ENCODE measurements at regions not wholly inside any gene's neighbourhood (a gene's known extent, or its start where the extent isn't known, plus 50 kb on each side); places are given as distances from the start of the nearest gene placed in this dataset.
"Not testable (repeated sequence)": the region's sequence is repeated elsewhere in the genome, so short reads cannot be mapped to it uniquely, and the experiment has no call there.

DNA sequence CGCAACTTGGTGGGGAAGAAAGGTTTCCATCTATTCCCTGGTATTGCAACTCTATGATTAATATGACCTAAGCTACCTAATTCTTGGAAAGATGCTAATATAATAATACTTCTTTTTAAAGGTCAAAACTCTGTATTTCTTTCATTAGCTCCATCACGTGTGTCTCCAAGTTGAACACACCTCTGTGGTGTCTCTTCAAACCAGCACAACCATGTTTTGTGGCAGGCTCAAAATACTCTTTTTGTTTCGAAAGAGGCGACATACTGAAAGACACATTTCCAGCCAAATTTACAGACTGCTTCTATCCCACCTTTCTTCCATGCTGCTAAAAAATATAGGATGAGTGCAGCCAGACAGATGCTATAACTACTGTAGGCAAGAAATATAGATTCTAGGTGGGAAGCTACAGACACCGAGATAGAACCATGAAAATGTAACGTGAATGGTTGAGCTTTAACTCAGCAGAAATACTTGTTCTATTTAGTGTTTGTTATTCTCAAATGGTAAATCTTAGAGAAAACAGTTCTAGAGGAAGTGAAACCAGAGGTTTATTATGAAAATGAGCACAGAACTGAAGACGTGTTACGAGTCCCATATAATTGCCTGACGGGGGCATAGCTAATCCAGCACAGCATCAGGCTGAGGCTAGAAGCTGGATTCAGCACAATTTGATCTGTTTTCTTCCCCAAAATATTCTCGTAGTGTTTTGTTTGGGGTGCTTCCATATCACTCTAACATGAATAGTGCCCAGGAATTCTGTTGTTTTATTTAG, 991.5 kb upstream of the FANCL start:
- no peak for DNase-seq (ENCODE audit: low read depth in 1 of 2, low spot score in 1 of 2)

DNA sequence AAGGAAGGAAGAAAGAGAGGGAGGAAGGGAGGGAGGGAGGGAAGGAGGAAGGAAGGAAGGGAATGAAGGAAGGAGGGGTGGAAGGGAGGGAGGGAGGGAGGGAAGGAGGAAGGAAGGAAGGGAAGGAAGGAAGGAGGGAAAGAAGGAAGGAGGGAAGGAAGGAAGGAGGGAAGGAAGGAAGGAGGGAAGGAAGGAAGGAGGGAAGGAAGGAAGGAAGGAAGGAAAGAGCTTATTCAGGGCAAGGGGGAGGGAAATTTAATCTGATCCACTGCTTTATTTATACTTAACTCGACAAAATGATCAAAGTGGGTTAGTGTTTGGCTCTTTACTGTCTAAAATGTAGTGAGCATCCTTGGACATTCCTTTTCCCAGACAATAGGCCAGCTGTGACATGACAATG, 985.2 kb upstream of the FANCL start:
- not testable (repeated sequence) for DNase-seq (ENCODE audit: low read depth in 1 of 2, low spot score in 1 of 2)

DNA sequence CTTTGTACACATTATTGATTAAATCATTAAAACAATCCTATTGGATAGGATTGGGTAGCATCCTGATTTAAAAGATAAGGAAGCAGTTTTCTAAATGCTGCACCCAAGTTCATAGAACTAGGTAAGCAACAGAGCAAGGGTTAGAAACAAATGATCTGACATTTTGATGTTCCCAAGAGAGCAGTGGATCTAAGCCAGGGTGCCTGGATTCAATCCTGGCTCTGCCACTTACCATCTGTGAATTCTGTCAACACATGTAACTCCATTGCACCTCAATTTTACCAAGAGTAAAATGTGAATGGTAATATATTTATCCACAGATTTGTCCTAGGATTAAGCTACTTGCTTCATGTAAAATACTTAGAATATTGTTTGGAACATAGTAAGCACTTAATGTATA, 982.6 kb upstream of the FANCL start:
- DNase-seq (ENCODE audit: low read depth in 1 of 2, low spot score in 1 of 2) = no peak

DNA sequence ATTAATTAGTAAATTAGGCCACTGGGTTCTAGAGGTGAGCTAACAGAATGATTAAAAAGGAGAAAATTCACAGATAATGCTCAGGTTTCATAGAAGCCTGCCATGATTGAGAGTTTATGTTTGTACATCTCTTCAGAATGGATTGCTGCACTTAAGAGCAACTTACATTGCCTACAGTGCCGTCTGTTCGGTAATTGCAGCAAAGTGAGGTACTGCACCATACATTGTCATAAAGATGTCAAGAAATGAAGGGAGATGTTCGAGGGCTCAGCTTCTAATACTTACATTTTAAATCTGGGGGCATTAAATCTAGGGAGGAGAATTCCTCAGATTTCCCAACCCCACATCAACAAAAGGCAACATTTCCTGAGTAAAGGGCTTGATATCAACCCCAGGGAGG, 976.2 kb upstream of the FANCL start:
- DNase-seq (ENCODE audit: low read depth in 1 of 2, low spot score in 1 of 2) = no peak

DNA sequence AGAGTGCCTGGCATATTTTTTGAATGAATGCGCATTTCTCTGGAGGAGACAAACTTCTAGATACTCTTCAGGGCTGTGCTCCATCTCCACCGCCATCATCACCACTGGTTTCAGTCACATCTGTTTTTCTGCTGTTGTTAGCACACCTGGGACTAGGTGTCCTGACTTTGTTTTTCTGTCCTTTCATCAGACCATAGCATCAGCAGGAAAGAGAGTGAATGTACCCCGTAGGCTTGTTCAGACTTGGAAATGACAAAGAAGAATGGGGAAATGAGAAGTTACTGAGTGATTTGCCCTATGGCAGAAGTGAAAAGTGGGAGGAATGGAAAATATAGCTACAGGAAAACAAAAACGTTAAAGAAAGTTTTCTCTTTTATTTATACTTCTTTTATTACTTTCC, 965.2 kb upstream of the FANCL start:
- no peak for DNase-seq (ENCODE audit: low read depth in 1 of 2, low spot score in 1 of 2)

DNA sequence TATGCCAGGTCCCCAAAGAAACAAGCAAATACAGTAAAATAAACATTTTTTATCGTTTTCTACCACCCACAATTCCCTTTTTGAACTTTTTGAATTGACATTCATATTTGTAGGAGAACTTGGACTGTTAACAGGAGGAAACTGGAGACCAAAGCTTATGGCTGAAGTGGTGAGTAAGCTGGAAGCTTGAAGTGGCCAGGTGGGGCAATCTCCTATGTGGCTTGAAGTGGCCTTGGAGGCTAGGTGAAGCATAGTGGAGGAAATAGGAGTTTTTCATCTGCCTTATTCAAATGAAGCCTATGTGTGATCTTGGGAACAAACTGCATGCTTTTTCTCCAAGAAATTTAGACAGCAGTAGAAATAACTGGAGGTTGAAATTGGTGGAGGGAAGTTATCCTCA, 962.9 kb upstream of the FANCL start:
- DNase-seq (ENCODE audit: low read depth in 1 of 2, low spot score in 1 of 2) = no peak

DNA sequence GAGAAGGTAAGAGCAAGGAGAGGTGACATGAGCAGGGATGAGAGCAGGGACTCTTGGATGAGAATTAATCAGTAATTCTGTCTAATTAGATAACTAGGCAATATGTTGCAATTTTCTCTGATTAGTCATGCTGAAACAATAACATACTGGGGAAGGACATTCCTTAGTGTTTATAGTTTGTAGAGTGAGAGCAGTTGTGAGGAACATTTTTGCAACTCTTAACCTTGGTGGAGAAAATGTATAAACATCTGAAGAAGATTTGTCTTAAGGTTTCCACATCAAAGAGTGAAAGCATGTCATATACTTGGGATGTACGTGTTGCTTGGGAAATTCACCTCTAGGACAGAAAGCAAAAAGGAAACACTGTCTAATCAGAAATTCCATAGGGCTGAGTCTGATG, 955.4 kb upstream of the FANCL start:
- no peak for DNase-seq (ENCODE audit: low read depth in 1 of 2, low spot score in 1 of 2)

DNA sequence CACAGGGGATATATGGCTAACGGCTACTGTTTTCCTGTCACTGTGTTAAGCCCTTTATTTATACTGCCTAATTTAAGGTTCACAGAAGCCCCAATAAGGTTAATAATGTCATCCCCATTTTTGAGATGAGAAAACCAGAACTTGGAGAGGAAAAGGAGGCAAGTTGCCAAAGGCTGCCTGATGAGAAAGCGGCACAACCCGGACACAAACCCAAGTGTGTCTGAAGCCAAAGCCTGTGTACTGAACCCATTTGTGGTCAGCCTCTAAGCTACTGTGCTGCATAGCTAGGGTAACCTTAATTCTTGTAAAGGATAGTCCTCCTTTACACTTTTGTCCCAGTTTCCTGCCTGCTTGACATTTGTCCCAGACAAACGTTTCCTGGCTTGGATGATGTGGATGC, 954.7 kb upstream of the FANCL start:
- DNase-seq (ENCODE audit: low read depth in 1 of 2, low spot score in 1 of 2) = no peak

DNA sequence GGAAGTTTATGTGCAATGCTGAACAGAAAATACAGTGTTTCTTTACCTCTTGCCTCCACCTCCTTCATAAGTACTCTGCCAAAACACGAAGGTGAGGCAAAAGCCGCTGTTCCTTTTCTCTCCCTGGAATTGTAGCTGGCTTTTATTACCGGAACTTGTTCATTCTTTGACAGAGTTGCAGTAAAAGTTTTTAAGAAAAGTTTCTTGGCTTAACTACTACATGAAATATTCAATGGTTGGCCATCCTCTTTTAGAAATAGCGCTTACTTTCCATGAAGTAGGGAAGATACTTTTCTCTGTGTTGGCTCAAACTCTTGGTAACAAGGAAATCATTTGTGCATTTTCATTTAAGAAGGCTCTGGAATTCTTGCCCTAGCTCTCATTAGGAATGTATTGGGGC, 950.7 kb upstream of the FANCL start:
- DNase-seq (ENCODE audit: low read depth in 1 of 2, low spot score in 1 of 2) = no peak

DNA sequence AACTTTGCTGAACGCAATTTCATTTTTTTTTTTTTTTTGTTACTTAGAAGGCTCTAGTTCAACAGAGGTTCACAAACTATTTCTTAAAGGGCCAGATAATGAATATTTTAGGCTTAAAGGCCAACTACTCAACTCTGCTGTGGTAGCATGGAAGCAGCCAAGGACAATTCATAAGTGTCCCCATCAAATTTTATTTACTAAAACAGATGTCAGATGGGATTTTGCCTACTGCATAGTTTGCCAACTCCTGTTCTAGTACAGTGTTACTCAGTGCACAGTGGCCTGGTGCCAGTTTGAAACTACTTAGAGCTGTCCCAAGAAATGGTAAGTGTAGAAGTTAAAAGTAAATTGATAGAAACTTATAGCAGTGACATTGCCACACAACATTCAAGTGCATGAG, 949.4 kb upstream of the FANCL start:
- no peak for DNase-seq (ENCODE audit: low read depth in 1 of 2, low spot score in 1 of 2)

DNA sequence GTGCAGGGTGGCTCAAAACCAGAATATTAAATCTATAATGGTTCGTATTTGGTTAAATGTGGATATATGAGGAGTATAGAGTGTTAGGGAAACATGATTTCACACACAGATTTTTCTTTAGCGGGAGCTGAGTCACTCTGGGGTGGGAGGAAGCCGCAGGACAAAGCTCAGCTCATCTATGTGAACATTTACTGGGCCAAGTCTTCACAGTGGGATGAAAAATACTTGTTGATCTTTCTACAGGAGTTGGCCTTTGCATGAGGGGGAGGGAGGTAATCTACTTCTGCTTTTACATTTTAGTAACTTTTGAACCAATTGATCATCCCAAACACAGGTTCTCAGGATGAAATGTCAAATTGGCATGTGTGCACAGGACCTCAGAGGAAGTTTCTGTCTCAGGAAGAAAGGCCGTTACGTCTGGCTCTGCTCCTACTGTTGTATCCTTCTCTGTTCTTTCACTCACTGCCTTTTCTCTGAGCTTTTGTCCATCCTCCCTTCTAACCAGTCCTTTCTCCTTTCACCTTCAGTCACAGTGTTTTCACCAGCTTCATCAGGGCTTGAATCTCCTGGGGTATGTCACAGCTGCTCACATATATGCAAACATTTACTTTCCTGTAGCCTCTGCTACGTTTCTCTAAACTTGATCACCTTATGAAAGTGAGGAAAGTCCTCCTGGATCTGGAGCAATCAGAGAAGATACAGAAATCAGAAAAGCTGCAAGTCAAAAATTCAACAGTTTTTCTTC, 943.3 kb upstream of the FANCL start:
- DNase-seq (ENCODE audit: low read depth in 1 of 2, low spot score in 1 of 2) = no peak

DNA sequence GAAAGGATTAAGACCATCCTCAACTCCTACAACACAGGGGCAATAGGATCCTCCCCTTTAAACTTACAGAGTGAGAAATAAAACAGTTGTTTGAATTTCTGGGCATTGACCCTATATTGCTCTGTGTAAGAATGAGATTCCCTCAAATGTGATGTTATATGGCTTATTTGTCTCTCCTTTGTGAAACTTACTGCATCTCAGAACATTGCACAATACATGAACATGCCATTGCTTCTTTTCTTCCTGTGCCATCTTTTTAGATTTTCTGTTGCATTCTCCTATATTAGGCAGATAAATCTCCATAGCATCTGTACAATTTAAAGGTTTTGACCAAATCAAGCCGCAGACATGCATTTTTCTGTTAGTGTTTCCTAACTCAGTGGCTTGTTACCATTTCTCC, 941.9 kb upstream of the FANCL start:
- no peak for DNase-seq (ENCODE audit: low read depth in 1 of 2, low spot score in 1 of 2)

DNA sequence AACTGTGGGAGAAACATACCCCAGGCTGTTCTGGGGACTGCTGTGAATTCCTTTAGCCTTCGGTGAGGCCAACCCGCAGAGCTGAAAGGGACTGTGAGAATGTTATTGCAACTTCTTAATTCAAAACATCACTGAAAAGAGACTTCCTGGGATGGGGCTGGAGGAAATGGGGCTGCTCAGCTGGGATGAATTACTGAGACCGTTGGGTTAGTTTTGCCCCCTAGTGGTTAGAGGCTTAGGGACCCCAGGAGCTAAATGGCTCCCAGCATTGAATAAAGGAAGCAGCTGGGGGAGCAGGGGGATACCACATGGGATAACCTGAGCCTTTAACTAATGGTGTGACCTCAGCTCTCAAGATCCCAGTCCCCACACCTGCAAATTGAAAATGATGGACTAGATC, 941.1 kb upstream of the FANCL start:
- no peak for DNase-seq (ENCODE audit: low read depth in 1 of 2, low spot score in 1 of 2)

DNA sequence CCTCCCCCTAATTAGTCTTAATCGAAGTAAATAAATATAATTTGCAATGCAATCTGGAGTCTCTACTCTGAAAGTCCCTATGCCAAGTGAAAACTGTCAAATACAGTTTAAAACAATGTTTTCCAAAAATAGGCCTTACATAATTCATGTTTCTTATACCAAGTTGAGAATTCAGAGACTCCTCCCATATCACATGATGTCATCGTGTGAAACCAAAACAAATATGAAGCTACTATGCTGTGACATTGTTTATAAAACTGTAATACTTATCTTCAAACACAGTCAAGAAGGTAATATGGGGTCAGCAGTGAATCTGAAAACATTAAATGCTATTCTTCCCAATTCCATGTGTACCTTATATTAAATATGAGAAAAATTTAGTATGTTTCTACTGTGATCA, 940.2 kb upstream of the FANCL start:
- no peak for DNase-seq (ENCODE audit: low read depth in 1 of 2, low spot score in 1 of 2)

DNA sequence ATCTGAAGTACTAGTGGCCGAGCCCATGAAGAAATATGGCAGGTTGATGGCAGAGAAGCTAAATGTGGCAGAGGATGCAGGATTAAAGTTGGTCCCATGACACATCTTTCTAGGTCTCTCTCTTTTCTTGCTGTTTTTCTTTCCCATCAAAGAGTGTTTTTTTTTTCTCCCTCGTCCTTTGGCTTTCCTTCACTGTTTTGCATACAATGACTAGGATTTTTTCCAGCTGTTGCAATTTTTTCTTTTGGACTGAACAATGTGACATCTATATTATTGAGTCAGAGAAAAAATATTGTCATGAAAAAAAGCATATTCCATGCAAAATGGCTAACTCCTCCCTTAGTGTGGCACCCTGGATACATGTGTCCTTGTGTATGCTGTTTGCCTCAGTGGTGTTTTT, 939.5 kb upstream of the FANCL start:
- no peak for DNase-seq (ENCODE audit: low read depth in 1 of 2, low spot score in 1 of 2)

DNA sequence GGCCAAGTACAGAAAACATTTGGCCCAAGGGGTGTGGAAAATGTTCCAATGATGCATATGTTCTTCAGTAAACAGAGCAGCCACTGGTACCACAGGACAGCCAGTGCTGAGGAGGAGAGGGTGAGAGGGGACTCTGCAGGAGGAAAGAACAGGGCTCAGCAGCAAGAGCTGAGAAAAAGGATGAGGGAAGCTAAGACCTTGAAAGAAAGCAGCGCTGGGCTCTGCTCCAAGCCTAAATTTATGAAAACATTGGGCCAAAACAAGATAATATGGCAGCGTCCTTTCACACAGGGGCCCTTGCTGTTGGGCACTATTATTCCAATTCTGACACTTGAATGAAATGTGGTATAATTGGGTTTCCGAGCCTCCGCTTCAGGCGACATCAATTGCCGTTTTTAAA, 939.0 kb upstream of the FANCL start:
- no peak for DNase-seq (ENCODE audit: low read depth in 1 of 2, low spot score in 1 of 2)

DNA sequence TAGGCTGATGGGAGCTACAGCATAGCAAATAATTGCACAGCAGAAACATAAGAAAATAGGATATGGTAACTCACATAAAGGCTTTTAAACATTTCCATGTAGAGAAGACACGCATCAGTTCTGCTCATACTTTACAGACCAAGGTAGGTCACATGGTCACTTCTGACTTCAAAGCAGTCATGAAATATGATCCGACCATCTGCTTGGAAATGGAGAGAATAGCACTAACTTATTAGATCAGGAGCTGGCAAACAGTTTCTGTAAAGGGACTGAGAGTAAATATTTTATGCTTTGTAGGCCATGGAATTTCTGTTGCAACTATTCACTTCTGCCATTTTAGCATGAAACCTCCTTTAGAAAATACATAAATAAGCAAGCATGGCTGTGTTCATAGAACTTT, 936.6 kb upstream of the FANCL start:
- DNase-seq (ENCODE audit: low read depth in 1 of 2, low spot score in 1 of 2) = no peak

DNA sequence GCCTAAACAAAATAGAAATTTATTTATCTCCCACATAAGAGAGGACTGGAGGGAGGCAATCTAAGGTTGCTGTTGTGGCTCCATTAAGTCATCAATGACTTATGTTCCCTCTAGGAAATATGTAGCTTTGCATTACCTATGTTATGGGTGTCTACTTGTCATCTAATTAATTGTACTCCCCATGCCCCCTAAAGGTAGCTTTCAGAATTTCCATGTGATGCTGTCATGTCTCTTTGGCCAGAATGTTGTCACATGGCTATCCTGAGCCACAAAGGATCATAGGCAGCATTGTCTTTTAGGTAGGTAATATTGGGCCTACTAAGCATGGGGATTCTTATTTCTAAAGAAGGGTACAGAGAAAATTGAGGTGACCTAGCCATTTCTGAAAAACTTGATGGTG, 935.6 kb upstream of the FANCL start:
- no peak for DNase-seq (ENCODE audit: low read depth in 1 of 2, low spot score in 1 of 2)

DNA sequence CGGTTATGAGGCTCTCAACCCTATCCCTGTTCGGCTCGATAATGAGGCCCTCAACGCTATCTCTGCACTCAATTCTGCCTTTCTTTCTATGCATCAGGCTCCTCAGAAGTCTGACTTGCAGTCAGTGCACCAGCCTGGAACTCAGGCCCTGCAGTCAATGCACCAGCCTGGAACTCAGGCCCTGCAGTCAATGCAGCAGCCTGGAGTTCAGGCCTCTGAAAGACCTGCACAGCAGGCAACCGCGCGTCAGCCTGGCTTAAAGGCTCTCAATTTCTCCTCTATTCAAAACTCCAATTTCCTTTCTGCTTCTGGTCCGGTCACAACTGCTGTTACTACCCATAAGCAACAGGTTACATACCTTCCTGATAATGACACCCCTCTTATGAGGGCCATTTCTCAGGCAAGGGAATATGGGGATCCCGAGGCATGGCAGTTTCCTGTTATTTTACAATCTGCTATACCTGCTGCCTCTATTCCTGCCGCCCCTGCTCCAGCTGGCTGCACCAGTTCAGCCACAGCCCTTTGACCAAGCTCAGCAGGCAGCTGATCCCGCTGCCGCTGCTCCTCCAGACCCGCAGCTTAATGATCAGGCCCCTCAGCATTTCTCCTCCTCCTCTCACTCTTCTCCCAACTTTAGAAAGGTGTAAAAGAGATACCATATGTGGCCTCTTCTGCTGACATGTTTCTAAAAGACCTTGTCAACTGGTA, 933.6 kb upstream of the FANCL start:
- no peak for DNase-seq (ENCODE audit: low read depth in 1 of 2, low spot score in 1 of 2)

DNA sequence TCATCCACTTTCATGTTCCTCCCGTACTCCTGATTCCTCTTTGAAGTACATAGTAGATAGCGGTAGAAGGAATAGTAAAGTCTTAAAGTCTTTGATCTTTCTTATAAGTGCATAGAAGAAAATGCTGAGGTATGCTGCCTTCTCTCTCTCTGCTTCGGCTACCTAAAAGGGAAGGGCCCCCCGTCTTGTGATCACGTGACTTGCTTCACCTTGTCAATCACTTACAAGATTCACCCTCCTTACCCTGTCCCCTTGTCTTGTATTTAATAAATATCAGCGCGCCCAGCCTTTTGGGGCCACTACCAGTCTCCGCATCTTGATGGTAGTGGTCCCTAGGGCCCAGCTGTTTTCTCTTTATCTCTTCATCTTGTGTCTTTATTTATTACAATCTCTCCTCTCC, 932.2 kb upstream of the FANCL start:
- no peak for DNase-seq (ENCODE audit: low read depth in 1 of 2, low spot score in 1 of 2)

DNA sequence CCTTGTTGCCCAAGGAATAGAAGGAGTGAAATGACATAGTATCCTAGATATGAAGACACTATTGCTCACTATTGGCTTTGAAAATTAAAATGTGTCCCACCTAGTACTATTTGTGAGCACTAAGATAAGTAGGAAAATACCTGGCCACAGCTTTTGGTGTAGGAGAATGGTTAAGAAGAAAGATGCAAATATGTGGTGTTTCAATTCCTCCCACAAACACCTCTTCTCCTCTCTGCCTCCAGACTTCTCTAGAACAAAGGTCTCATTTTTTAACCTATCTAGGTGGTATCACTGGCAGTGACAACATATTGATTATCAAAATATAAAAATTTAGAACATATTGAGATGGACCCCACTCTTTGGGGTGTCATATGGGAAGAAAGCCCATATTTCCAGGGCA, 929.9 kb upstream of the FANCL start:
- DNase-seq (ENCODE audit: low read depth in 1 of 2, low spot score in 1 of 2) = no peak

DNA sequence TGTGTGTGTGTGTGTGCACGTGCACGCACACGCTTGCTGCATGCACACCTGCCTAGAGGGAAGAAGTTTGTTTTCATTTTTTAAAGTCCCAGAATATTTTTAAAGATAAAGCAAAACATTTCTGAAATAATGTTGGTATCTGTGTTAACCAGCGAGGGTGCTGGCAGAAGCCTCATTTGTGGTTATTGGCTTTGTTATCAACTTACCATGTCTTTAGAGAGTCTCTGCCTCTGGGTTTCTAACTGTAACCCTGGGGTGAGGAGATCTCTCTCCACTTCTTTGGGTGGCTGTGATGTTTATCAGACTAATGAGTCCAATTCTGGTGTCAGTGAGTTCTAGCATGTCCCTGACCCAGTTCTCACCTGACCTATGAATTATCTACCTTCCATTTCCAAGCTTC, 927.6 kb upstream of the FANCL start:
- DNase-seq (ENCODE audit: low read depth in 1 of 2, low spot score in 1 of 2) = no peak

Data from stimulated activated CD4-positive, alpha-beta T cell treated with anti-CD3 and anti-CD28 coated beads, Interleukin-15, amount 100 ng/mL, for 1 hour (primary cell).